HG03039 (cell line): ENCODE measurements at regions not wholly inside any gene's neighbourhood (a gene's known extent, or its start where the extent isn't known, plus 50 kb on each side); places are given as distances from the start of the nearest gene placed in this dataset.
A peak's percentile ranks its signal among the peaks of the same experiment; 100 is the strongest.
"Not testable (repeated sequence)": the region's sequence is repeated elsewhere in the genome, so short reads cannot be mapped to it uniquely, and the experiment has no call there.

Source experiments
- ATAC-seq: cut with Tn5 transposase; IDR thresholded peaks from one replicate; pipeline ENCODE4 v1.9.1; 2021; ENCODE audit warnings: mild to moderate bottlenecking, moderate library complexity; ENCODE audit not compliant: unreplicated experiment

- ATAC-seq = no peak
These were observed 126.1 kb upstream of the NOL4 start for GRCh38 chr18:34350778-34351177.

- no peak for ATAC-seq
These were observed 127.9 kb upstream of the NOL4 start for GRCh38 chr18:34352385-34353163.

GRCh38 chr18:34354351-34354750, 129.6 kb upstream of the NOL4 start:
- ATAC-seq = no peak

DNA sequence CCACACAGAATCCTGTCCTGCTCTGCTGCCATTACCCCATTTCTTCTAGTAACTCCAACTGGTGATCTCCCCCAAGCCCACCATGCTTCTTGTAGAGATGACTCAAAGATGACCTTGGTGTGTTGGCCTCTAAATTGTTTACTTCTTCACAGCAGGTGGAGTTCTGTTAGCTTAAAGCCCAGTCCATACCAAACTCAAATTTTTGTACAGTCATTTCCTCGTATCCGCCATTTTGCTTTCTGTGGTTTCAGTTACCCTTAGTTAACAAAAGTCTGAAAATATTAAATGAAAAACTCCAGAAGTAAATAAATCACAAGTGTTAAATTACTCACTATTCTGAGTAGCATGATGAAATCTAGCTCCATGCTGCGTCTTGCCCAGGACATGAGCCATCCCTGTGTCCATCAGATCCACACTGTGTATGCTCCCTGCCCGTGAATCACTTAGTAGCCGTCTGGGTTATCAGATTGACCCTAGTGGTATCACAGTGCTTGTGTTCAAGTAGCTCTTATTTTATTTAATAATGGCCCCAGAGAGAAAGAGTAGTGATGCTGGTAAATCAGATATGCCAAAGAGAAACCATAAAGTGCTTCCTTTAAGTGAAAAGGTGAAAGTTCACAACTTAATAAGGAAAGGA, 133.3 kb upstream of the NOL4 start:
- no peak for ATAC-seq

GRCh38 chr18:34358923-34359322, 134.2 kb upstream of the NOL4 start:
- ATAC-seq = peak; percentile 91

- ATAC-seq = no peak
These were observed 140.0 kb upstream of the NOL4 start for GRCh38 chr18:34364699-34365098.

DNA sequence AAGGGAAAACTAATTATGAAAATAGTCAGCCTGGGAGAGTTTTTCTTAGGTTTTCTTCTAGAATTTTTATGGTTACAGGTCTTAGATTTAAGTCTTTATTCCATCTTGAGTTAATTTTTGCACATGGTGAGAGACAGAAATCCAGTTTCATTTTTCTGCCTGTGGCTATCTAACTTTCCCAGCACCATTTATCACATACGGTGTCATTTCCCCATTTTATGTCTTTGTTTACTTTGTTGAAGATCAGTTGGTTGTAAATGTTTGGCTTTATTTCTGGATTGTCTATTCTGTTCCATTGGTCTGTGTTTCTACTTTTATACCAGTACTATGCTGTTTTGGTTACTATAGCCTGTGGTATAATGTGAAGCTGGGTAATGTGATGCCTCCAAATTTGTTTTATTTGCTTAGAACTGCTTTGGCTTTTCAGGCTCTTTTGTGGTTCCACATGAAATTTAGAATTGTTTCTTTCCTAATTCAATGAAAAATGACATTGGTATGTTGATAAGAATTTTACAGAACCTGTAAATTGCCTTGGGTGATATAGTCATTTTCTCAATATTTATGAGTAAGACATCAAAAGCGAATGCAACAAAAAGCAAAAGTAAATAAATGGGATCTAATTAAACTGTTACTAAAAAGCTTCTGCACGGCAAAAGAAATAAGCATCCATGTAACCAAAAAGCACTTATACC, 146.1 kb upstream of the NOL4 start:
- no peak for ATAC-seq

DNA sequence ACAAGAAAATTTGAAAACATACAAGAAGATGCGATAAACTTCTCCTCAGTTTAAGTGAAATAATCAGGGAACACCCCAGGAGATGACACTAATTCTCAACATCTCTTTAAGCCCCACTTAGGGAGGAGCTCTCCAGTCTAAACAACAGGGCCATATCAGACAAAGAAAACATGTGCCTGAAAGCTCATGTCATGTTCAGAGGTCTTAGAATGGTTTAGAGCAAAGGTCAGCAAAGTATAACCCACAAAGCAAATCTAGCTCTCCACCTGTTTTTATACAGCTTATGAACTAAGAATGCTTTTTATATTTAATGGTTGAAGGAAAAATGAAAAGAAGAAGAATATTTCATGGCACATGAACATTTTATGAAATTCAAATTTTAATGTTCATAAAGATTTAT, 155.6 kb upstream of the NOL4 start:
- ATAC-seq = no peak

DNA sequence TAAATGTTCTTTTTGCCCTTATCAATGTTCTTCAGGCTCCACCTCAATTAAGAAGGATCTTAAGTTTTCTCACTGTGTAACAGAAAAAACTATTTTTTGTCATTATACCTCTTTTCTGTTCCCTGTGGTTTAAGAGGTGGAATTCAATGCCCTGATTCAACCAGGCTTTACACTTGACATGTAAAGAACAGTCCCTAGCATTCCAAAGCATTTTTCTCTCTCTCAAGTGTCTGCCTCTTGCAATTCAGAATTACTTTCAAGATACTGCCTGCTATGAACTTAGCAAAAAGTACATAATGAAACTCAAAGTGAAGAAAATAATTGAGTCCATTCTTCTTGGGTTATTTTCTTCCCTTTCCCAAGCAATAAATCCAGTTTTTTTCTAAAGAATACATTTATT, 160.6 kb upstream of the NOL4 start:
- ATAC-seq = no peak

DNA sequence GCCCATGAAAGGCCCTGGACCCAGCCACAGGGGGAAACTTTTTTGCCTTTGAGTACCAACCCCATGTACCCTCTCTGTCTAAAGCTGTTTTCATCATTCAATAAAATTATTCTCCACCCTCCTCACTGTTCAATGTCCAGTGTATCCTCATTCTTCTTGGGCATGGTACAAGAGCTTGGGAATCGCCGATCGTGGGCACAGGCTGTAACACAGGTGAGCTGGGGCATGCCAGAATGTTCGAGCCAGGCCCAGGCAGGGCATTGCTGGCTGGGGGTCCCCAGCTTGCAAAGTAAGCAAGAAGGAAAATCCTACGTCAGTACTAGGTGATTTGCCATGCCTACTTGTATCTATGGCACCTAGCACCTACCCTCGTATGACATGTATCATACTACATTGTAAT, 162.1 kb upstream of the NOL4 start:
- ATAC-seq = no peak

DNA sequence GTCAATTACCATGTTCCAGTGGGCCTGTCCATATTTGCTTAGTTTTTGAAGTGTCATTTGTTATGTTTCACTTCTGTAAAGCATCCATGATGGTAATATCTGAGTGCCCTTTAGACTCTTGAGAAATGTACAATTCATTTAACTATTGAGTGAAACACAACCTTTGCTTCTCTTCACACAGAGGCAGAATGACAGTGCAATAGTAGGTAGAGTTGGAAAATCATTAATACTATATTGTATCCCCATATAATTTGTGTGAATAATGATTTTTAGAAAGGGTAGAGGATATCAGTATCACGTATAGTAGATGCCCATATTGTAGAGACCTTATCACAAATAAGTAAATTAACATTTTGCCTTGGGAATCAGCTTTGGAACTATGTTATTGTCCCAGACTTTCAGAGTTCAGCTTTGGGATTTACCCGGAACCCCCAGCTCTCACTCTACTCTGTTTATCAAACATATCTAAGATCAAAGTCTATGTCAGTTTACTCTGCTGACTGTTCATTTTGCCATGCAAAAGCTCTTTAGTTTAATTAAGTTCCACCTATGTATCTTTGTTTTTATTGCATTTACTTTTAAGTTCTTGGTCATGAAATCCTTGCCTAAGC, 172.7 kb upstream of the NOL4 start:
- no peak for ATAC-seq

GRCh38 chr18:34399892-34400291, 175.2 kb upstream of the NOL4 start:
- ATAC-seq = no peak

DNA sequence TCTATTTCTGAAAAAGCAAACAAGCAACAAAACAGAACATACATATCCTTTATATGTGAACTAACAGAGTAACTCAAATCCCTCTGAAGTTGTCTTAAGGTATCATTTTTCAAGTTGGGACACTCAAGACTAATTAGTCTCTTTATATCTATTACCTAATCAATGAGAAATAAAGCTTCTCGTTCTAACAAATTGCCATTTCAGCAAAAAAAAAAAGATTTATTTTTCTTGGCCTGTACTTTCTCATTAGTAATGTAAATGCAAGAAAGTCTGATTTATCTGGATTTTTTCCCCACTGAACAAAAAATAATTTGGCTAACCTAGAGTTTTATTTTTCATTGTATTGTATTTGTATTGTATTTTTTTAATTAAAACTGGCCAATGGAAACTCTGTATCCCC, 176.1 kb upstream of the NOL4 start:
- ATAC-seq = no peak

- no peak for ATAC-seq
These were observed 177.1 kb upstream of the NOL4 start for GRCh38 chr18:34401775-34402174.

- not testable (repeated sequence) for ATAC-seq
These were observed 182.8 kb upstream of the NOL4 start for GRCh38 chr18:34407471-34407870.

GRCh38 chr18:34411952-34412351, 187.2 kb upstream of the NOL4 start:
- ATAC-seq = no peak

- no peak for ATAC-seq
These were observed 206.3 kb upstream of the NOL4 start for GRCh38 chr18:34431042-34431441.

DNA sequence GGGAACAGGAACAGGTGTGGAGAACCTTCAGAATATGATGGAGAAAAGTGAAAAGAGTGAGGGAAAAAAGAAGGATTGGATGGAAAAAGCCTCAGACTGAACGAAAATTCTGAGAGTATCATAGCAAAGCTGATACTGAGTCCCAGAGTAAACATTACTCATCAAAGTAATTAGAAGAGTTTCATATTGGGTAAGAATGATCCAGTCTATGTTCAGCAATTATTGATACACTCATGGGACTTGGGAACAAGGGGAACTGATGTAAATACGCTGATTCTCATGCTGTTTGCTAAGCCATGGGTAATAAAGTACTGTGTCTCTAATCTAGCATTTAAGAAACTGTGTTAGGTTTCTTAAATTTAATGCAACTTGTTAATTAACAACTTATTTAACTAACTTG, 219.9 kb upstream of the NOL4 start:
- ATAC-seq = no peak

DNA sequence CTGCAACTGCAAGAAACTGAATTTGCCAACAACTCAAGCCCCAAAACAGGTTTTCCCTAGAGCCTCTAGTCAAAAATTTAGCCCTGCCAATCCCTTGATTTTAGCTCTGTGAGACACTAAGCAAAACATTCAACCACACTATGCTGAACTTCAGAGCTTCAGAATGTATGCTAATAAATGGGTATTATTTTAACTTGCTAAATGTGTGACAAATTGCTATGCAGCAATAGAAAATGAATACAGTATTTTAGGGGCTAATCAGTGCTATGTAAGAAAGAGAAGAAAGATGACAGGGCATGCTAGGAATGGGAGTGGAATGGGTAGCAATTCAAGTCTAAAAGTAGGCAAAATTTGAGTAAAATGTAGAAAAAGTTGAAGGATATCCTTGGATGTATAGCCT, 223.9 kb upstream of the NOL4 start:
- no peak for ATAC-seq

GRCh38 chr18:34457761-34458160, 233.0 kb upstream of the NOL4 start:
- no peak for ATAC-seq

DNA sequence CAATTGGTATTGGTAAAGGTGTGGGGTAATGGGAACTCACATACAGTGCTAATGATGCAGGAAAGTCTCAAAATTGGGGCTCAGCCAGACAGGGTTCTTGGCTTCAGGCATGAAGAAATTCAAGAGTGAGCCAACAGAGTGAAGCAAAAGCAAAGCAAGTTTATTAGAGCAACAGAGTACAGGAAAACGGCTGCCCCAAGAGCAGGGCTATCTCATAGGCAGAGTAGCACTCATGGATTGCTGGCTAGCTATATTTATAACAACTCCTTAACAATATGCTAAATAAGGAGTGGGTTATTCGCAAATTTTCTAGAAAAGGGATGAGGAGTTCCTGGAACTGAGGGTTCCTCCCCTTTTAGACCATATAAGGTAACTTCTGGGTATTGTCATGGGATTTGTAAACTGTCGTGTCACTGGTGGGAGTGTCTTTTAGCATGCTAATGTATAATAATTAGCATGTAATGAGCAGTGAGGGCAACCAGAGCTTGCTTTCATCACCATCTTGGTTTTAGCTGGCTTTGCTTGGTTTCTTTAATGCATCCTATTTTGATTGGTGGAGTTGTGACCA, 233.8 kb upstream of the NOL4 start:
- no peak for ATAC-seq
